Hepatocyte (in vitro differentiated cells): ENCODE measurements at regions not wholly inside any gene's neighbourhood (a gene's known extent, or its start where the extent isn't known, plus 50 kb on each side); places are given as distances from the start of the nearest gene placed in this dataset.

Experiments
- CTCF ChIP-seq: fragments of 200-600 bp; sonication (generic); IDR thresholded peaks from 2 replicates; pipeline ENCODE4 v1.5.1; 2016; ENCODE audit warnings: antibody characterized with exemption, mild to moderate bottlenecking; ENCODE audit not compliant: poor library complexity
- EZH2 ChIP-seq: fragments of 200-600 bp; sonication (generic); IDR thresholded peaks from 2 replicates; pipeline ENCODE4 v1.6.1; 2016; ENCODE audit warnings: antibody characterized with exemption, mild to moderate bottlenecking, borderline replicate concordance
- EZH2phosphoT487 ChIP-seq: fragments of 200-600 bp; sonication (generic); IDR thresholded peaks from one replicate; pipeline ENCODE4 v1.6.1; 2018; ENCODE audit warnings: antibody characterized with exemption, mild to moderate bottlenecking, low read depth, moderate library complexity; ENCODE audit not compliant: unreplicated experiment, severe bottlenecking

- no peak for TF ChIP-seq CTCF
- no peak for TF ChIP-seq EZH2
- TF ChIP-seq EZH2phosphoT487 = no peak
These were observed 82.6 kb upstream of the COL5A1 start for GRCh38 chr9:134559013-134559412.
